RWPE1 (cell line): ENCODE measurements at regions not wholly inside any gene's neighbourhood (a gene's known extent, or its start where the extent isn't known, plus 50 kb on each side); places are given as distances from the start of the nearest gene placed in this dataset.

ENCODE experiments used
- CTCF ChIA-PET: fragments of 350-600 bp; sonication (Branson Sonifier 250); formaldehyde crosslinking; extraction: SDS; loops from one replicate; lab custom pipeline; 2021; lab: Yijun Ruan, JAX
- POLR2A ChIA-PET: fragments of 400-600 bp; formaldehyde crosslinking; extraction: SDS; loops from one replicate; lab custom pipeline; 2020; ENCODE audit warnings: antibody characterized with exemption; ENCODE audit not compliant: low non-redundant PET; lab: Yijun Ruan, JAX
- DNase-seq: peaks from one replicate; pipeline ENCODE4 v3.0.0; 2012; ENCODE audit warnings: low spot score
- H3K27ac ChIP-seq: fragments of 450-650 bp; 2 replicates; pipeline ENCODE4 v1.5.1; 2017
- TF ChIP-seq, protein P1 (sequence below): fragments of 450-650 bp; conservative IDR thresholded peaks from 2 replicates; pipeline ENCODE4 v1.5.1; 2017; ENCODE audit warnings: low read depth, mild to moderate bottlenecking

DNA sequence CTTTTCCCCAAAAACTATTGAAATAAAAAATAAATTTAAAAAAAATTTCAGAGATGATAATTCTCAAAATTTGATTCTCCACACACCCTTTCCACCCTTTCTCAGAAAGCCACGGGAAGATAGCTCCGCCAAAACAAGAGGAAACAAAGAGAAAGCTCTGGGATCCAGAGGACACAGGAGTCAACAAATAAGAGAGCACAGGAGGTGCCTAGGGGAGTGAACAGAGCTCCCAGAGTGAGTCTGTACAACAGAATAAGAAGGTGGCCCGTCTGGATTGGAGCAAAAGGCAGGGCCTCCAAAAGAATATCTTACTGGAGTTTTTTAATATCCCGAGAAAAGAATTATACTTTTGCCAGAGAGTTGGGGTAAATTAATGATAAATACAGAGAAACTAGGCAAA, 96.3 kb upstream of the DRD2 start:
- TF ChIP-seq, protein P1, sequence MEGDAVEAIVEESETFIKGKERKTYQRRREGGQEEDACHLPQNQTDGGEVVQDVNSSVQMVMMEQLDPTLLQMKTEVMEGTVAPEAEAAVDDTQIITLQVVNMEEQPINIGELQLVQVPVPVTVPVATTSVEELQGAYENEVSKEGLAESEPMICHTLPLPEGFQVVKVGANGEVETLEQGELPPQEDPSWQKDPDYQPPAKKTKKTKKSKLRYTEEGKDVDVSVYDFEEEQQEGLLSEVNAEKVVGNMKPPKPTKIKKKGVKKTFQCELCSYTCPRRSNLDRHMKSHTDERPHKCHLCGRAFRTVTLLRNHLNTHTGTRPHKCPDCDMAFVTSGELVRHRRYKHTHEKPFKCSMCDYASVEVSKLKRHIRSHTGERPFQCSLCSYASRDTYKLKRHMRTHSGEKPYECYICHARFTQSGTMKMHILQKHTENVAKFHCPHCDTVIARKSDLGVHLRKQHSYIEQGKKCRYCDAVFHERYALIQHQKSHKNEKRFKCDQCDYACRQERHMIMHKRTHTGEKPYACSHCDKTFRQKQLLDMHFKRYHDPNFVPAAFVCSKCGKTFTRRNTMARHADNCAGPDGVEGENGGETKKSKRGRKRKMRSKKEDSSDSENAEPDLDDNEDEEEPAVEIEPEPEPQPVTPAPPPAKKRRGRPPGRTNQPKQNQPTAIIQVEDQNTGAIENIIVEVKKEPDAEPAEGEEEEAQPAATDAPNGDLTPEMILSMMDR = no peak
- DNase-seq = no peak
- H3K27ac ChIP-seq = no peak overlapping the region
- ChIA-PET POLR2A (no interaction called here), CTCF (no interaction called here)

DNA sequence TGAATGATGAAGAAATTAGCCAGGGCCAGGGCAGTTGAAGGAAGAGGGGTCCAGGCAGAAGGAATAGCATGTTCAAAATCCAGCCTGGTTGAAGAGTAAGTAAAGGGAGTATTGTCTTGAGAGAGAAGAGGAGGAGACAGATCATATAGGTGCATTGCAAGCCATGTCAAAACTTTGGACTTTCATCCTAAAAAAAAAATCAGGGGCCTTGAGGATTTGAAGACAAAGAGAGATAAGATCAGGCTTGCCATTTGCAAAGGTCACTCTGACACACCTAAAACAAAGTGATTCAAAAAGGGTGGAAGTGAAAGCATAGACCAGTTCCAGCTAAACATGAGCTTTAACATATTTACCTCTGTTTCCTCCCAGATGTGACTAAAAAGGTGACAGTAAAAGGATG, 95.7 kb upstream of the DRD2 start:
- ChIA-PET POLR2A (no interaction called here), CTCF (no interaction called here)
- no peak overlapping the region for H3K27ac ChIP-seq
- TF ChIP-seq, protein P1 = no peak
- no peak for DNase-seq

DNA sequence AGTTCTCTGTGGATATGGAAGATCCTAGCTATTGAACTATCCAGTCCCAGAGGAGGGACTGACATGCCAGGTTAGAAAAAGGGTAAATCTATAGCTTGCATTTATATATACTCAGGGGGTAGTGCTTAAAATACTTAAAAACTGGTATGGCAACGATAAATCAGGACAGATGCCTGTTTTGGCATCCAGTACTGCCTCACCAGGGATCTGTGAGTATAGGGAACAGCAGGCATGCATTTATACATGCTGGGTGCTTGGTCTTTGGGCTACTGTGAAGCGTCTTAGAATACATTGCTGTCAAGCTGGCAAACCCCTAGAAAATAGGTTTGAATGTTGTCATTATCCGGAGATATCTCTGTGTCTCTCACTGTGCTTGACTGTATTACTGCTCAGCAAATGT, 94.2 kb upstream of the DRD2 start:
- H3K27ac ChIP-seq = no peak overlapping the region
- ChIA-PET POLR2A (no interaction called here), CTCF (no interaction called here)
- no peak for DNase-seq
- TF ChIP-seq, protein P1 = no peak

DNA sequence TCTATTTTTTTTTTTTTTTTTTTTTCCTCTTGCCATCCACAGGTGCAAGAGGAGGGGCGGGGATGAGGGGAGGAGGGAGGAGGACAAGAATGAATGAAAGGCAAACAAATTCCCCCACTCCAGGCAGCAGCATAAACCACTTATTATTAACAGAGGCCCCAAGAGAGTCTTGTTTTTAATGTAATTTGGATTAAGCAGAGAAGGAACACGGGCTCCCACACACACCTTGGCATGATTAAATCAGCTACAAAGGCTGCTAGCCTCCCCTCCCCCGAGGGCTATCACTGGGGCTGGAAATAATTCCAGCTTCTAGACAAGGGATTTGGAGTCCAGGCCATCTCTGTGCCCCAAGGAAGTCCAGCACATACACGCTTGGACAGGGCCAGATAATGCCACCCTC, 93.4 kb upstream of the DRD2 start:
- CTCF ChIA-PET = no interaction called here
- POLR2A ChIA-PET = no interaction called here
- TF ChIP-seq, protein P1 = no peak
- DNase-seq = no peak
- H3K27ac ChIP-seq = no peak overlapping the region

DNA sequence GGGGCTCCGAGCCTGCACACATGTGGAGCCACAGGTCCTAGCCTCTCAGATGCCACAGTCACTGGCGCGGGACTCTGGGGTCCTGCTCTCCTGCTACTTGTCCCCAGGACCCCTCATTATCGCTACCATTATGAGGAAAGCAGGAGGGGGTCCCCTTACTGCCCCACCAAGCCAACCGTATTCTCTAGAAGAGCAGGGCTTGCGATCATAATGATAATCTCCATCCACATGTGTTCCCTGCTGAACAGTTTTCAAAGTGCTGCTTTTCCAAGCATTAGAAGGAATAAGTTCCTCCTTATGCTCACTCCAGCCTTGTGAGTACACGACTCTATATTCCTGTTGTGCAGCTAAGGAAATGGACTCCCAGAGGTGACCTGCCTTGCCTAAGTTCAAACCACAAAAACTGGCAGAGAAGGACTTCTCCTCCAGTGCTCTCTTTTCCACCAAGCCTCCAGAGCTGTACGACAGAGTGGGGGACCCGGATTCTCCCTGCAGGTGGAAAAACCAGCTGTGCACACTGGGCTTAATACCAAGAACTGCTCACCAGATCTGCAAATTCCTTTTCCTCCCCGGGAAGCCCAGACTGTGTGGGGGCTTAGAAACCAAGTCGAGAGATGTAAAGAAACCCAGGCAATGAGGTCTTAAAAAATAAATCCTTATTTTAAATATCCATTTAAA, 92.8 kb upstream of the DRD2 start:
- TF ChIP-seq, protein P1 = no peak
- DNase-seq = no peak
- ChIA-PET POLR2A (no interaction called here), CTCF (interaction anchor here (0.5 to 0.8 kb wide), 3 partner anchors 31 to 51 kb away, joined by 3 to 4 read pairs (median 3); no protein-coding TSS in a partner anchor)
- H3K27ac ChIP-seq = no peak overlapping the region

DNA sequence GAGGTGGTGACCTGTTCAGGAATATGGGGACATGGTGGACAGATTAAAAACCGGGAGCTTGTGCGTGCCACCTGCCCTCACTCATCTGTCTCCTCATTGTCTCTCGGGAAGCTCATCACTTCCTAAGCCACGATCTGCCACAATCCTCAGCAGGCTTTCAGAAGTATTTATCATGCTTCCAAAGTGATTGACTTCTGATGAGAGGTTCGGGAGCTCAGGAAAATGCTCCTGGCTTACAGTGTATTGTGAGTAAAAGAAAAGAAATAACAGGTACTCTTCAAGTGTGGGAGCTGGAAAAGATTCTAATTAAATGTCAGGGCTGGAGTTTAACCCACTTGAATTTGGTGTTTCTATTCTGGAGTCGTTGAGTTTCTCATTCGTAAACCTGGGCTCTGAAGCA, 91.9 kb upstream of the DRD2 start:
- TF ChIP-seq, protein P1 = no peak
- POLR2A ChIA-PET = no interaction called here
- H3K27ac ChIP-seq = no peak overlapping the region
- CTCF ChIA-PET = no interaction called here
- DNase-seq = no peak
